Colonic mucosa (tissue), 4 donors: ENCODE measurements at regions not wholly inside any gene's neighbourhood (a gene's known extent, or its start where the extent isn't known, plus 50 kb on each side); places are given as distances from the start of the nearest gene placed in this dataset.

Experiments used
- DNase-seq: peaks from one replicate; pipeline ENCODE4 v3.0.0-alpha.2; 2020
- H3K27ac ChIP-seq: fragments of 200-600 bp; one replicate; pipeline ENCODE4 v1.8.0; 2021
- H3K27me3 ChIP-seq: fragments of 200-600 bp; one replicate; pipeline ENCODE4 v1.8.0; 2021
- H3K36me3 ChIP-seq: fragments of 200-600 bp; one replicate; pipeline ENCODE4 v1.8.0; 2021
- H3K4me1 ChIP-seq: fragments of 200-600 bp; one replicate; pipeline ENCODE4 v1.8.0; 2021; ENCODE audit warnings: mild to moderate bottlenecking
- H3K4me3 ChIP-seq: fragments of 200-600 bp; one replicate; pipeline ENCODE4 v1.8.0; 2021
- H3K9ac ChIP-seq, 2 donors: one replicate each; pipeline ENCODE4 v1.7.0; 2013; ENCODE audit warnings: control low read depth in 2 of 2, low read depth in 2 of 2, low read length in 2 of 2
- H3K9me3 ChIP-seq: fragments of 200-600 bp; one replicate; pipeline ENCODE4 v1.8.0; 2021
- intact Hi-C: fragments of 100-400 bp; cut with DNase I; formaldehyde crosslinking; loops from one replicate; pipeline ENCODE4 v1.14.1; 2022
- TF ChIP-seq, protein P1 (sequence below): fragments of 200-600 bp; IDR thresholded peaks from one replicate; pipeline ENCODE4 v1.8.0; 2022; ENCODE audit warnings: antibody characterized with exemption, mild to moderate bottlenecking
- donor health status: healthy.
- donor health status: DM: no; HTN: no; CAD: no.
- donor health status: DM: no; HTN: no; CAD: no.

DNA sequence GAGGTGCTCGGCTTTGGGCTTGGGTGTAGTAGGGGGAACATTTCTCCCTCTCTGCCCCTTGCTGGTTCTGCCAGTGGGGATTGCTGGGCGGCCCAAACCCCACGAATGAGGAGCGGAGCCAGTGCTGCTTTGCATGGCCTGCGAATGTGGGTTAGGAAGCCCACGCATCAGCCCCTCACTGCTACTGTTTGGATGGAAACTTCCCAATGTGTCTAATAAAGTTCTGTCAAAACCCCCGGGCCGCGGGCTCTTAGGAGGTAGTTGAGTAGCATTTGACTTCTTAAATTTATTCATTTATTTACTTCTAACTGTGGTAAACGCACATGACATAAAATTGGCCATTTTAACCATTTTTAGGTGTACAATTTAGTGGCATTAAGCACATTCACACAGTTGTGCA is 161.3 kb upstream of the FHL2 start:
- intact Hi-C loops, result no loop called here
- TF ChIP-seq, protein P1, sequence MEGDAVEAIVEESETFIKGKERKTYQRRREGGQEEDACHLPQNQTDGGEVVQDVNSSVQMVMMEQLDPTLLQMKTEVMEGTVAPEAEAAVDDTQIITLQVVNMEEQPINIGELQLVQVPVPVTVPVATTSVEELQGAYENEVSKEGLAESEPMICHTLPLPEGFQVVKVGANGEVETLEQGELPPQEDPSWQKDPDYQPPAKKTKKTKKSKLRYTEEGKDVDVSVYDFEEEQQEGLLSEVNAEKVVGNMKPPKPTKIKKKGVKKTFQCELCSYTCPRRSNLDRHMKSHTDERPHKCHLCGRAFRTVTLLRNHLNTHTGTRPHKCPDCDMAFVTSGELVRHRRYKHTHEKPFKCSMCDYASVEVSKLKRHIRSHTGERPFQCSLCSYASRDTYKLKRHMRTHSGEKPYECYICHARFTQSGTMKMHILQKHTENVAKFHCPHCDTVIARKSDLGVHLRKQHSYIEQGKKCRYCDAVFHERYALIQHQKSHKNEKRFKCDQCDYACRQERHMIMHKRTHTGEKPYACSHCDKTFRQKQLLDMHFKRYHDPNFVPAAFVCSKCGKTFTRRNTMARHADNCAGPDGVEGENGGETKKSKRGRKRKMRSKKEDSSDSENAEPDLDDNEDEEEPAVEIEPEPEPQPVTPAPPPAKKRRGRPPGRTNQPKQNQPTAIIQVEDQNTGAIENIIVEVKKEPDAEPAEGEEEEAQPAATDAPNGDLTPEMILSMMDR, result no peak

DNA sequence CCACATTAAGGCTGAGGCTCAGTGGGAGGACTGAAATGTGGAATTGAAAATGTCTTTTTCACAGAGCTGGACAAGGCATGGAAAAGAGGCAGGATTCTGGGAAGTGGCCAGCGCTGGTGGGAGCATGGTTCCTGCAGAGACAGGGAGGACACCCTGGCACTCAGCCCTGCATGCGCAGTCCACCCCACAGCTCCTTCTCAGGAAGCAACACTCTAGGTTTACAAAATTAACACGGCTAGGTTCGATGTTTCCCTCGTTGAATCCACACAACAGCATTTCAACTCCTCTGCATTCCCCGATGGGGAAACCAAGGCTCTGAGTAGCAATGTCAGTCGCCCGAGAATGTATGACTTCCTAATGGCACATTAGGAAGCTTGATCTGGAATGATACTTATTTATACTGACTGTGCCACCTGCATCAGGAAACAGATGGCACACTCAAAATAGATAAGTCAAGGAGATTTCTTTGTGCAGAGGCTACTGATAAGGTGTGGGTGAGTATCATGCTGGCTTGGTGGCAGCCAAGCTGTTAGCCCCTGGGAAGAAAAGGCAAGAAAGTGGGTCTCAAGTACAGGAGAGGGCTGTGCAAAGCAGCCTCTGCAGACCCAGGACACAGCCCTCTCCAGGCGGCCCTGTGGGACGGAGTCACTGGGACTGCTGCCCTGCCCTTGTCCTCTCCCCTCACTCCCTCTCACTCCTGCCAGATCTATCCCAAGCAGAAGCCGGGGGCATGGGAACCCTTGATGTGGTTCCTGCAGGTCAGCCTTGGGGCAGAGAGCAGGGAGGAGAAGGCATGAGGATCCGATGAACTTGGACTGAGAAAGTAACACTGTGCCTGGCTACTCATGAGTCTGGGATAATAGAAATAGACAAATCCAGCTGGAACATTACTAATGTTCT is 158.4 kb upstream of the FHL2 start:
- no peak for DNase-seq
- no peak overlapping the region for H3K27ac ChIP-seq
- intact Hi-C loops, result no loop called here
- H3K4me1 ChIP-seq, result no peaks in the 10 kb centered on the region
- no peaks in the 10 kb centered on the region for H3K36me3 ChIP-seq
- H3K27me3 ChIP-seq, result no peaks in the 10 kb centered on the region
- no peak overlapping the region for H3K9ac ChIP-seq
- TF ChIP-seq, protein P1, result no peak
- no peak overlapping the region for H3K4me3 ChIP-seq
- H3K9me3 ChIP-seq, result no peaks in the 10 kb centered on the region

More for the DNA sequence above, 161.3 kb upstream of the FHL2 start:
- Histone ChIP-seq H3K9ac (no peak overlapping the region), H3K36me3 (no peaks in the 10 kb centered on the region), H3K27me3 (no peaks in the 10 kb centered on the region), H3K27ac (no peak overlapping the region), H3K9me3 (no peaks in the 10 kb centered on the region), H3K4me1 (no peaks in the 10 kb centered on the region), H3K4me3 (no peak overlapping the region)
- no peak for DNase-seq

DNA sequence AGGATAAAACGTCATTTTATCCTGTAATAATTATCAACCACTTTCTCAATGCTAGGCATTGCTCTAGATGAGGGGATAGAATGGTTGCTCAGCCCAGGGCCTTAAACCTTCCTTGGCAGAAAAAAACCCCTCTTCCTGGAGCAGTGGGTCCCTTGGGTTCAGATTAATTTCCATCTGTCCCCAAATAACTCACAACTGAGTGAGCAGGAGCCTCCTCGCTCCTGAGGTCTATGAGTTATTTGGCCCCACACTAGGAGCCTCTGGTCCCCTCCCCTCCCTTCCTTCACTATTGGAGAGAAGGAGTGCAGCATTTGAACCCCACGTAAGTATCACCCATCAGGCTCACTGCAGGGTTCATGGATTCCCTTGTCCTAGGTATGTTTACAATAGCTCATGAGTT is 157.5 kb upstream of the FHL2 start:
- no peak for DNase-seq
- Histone ChIP-seq H3K9me3 (no peaks in the 10 kb centered on the region), H3K4me1 (no peaks in the 10 kb centered on the region), H3K4me3 (no peak overlapping the region), H3K27ac (no peak overlapping the region), H3K36me3 (no peaks in the 10 kb centered on the region), H3K9ac (no peak overlapping the region), H3K27me3 (no peaks in the 10 kb centered on the region)
- intact Hi-C loops, result no loop called here
- TF ChIP-seq, protein P1, result no peak

DNA sequence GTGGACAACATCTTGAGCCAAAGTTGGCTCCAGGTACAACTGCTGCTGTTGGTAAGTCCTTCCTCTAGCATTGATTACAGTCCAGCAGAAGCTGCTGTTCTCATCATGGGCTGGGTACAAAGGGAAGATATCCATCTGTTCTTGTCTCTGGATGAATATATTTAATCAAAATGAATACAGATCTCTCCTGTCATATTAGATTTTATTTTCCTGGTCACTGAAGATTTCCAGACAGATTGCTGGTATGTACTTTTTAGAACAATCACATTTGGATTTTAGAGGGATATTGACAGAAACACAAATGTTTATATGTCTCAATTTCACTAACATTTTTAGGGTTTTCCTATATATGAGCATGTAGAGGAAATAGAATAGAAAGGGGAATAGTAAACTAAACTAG is 155.4 kb upstream of the FHL2 start:
- H3K9ac ChIP-seq, result no peak overlapping the region
- H3K27me3 ChIP-seq, result no peaks in the 10 kb centered on the region
- TF ChIP-seq, protein P1, result no peak
- DNase-seq, result no peak
- no peak overlapping the region for H3K4me3 ChIP-seq
- H3K4me1 ChIP-seq, result no peaks in the 10 kb centered on the region
- no peaks in the 10 kb centered on the region for H3K36me3 ChIP-seq
- no peak overlapping the region for H3K27ac ChIP-seq
- intact Hi-C loops, result no loop called here
- H3K9me3 ChIP-seq, result no peaks in the 10 kb centered on the region

DNA sequence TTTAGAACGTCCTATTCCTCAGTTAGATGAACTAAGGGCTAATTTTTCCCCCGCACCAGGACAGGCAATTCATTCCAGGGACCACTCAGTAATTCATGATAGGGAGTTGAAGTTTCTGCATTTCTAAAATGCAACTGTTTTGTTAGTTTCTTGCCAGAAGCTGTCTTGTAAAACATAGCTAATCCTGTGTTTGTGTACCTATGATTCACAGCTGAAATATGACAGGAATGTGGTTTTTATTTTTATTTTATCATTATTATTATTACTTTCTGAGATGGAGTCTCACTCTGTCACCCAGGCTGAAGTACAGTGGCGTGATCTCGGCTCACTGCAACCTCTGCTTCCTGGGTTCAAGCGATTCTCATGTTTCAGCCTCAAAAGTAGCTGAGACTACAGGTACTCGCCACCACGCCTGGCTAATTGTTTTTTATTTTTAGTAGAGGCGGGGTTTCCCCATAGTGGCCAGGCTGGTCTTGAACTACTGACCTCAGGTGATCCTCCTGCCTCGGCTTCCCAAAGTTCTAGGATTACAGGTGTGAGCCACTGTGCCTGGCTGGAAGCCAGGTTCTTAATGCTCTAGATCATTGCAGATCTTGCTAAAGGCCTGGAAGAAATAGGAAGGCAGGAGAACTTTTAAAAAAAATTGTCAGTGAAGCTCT is 154.8 kb upstream of the FHL2 start:
- Histone ChIP-seq H3K4me3 (no peak overlapping the region), H3K36me3 (no peaks in the 10 kb centered on the region), H3K9me3 (no peaks in the 10 kb centered on the region), H3K9ac (no peak overlapping the region), H3K27me3 (no peaks in the 10 kb centered on the region), H3K4me1 (no peaks in the 10 kb centered on the region), H3K27ac (no peak overlapping the region)
- DNase-seq, result no peak
- intact Hi-C loops, result no loop called here
- TF ChIP-seq, protein P1, result no peak
